RWPE1 (cell line): ENCODE measurements at regions not wholly inside any gene's neighbourhood (a gene's known extent, or its start where the extent isn't known, plus 50 kb on each side); places are given as distances from the start of the nearest gene placed in this dataset.

Experiments used
- CTCF ChIA-PET: fragments of 350-600 bp; sonication (Branson Sonifier 250); formaldehyde crosslinking; extraction: SDS; loops from one replicate; lab custom pipeline; 2021; lab: Yijun Ruan, JAX
- POLR2A ChIA-PET: fragments of 400-600 bp; formaldehyde crosslinking; extraction: SDS; loops from one replicate; lab custom pipeline; 2020; ENCODE audit warnings: antibody characterized with exemption; ENCODE audit not compliant: low non-redundant PET; lab: Yijun Ruan, JAX
- DNase-seq: peaks from one replicate; pipeline ENCODE4 v3.0.0; 2012; ENCODE audit warnings: low spot score
- H3K27ac ChIP-seq: fragments of 450-650 bp; 2 replicates; pipeline ENCODE4 v1.5.1; 2017
- CTCF ChIP-seq: fragments of 450-650 bp; conservative IDR thresholded peaks from 2 replicates; pipeline ENCODE4 v1.5.1; 2017; ENCODE audit warnings: low read depth, mild to moderate bottlenecking

DNA sequence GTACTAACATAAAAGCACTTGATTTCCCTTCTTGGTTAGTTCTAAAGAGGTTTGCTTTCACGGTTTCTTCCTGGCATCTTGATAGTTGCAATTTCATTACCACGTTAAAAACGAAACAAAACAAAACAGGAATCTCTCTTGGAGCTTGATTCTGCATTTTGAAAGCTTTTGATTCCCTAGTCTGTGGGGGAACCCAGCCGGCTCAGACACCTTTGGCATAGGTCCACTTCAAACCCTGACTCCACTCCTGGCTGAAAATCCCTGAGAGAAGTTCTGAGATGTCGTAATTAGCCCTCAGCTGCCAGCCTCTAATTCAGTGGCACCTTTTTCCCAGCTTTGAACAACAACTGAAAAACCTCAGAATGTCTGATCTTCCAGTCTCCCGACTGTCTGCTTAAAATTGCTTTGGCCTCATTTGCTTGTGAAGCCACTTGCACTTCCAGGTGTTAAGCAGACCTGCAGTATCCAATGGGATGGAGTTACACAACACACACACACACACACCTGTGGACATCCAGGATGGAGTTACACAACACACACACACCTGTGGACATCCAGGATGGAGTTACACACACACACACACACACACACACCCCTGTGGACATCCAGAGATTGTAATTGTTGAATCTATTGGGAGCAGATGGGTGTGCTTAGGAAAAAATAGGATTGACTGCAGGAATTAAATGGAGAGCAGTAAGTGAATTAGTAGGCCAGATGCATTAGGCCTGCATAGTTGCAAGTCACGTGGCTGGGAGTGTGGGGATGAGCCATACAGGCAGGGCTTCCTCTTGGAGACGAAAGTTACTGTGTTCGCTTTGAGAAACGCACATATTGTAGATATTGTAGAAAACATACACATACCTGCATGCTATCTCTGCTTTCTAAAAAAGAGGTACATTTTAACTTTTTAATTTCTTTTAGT, 285.6 kb upstream of the FMN2 start:
- no peak for TF ChIP-seq CTCF
- POLR2A ChIA-PET = no interaction called here
- CTCF ChIA-PET = interaction anchor here (0.5 kb wide), 1 partner anchor 440 kb away, joined by 3 read pairs; no protein-coding TSS in a partner anchor
- H3K27ac ChIP-seq = no peak overlapping the region
- no peak for DNase-seq

GRCh38 chr1:239806897-239807296, 284.8 kb upstream of the FMN2 start:
- TF ChIP-seq CTCF = no peak
- ChIA-PET POLR2A (no interaction called here), CTCF (no interaction called here)
- no peak overlapping the region for H3K27ac ChIP-seq
- no peak for DNase-seq

- TF ChIP-seq CTCF = no peak
- POLR2A ChIA-PET = no interaction called here
- no peak for DNase-seq
- CTCF ChIA-PET = no interaction called here
- H3K27ac ChIP-seq = no peak overlapping the region
These were observed 284.3 kb upstream of the FMN2 start for GRCh38 chr1:239807361-239807760.

DNA sequence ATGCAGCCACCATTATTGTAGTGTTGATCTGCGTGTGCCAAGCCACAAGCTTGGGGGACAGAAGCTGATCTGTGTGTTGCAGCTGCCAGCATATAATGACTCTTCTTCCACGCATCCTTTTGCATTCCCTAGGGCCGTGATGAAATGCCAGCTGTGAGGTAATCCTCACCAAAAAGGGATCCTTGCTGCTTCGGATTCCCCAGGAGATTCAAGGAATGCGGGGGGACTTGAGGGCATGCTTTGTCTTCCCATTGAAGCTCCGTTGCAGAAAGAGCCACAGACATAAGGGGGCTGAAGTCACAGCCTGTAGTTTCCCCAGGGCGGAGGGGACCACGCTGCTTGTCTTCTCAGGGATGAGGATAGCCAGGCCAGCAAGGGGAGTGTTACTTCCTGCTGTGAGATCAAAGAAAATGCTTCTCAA, 281.6 kb upstream of the FMN2 start:
- CTCF ChIA-PET = no interaction called here
- no peak overlapping the region for H3K27ac ChIP-seq
- no peak for DNase-seq
- TF ChIP-seq CTCF = no peak
- POLR2A ChIA-PET = no interaction called here

GRCh38 chr1:239811211-239811885, 280.3 kb upstream of the FMN2 start:
- DNase-seq = no peak

More at GRCh38 chr1:239811211-239811885, 280.3 kb upstream of the FMN2 start:
- no peak for TF ChIP-seq CTCF
- no peak overlapping the region for H3K27ac ChIP-seq
- ChIA-PET CTCF (no interaction called here), POLR2A (no interaction called here)
